Chondrocyte (in vitro differentiated cells): ENCODE measurements at regions not wholly inside any gene's neighbourhood (a gene's known extent, or its start where the extent isn't known, plus 50 kb on each side); places are given as distances from the start of the nearest gene placed in this dataset.

Experiments used
- DNase-seq: peaks from one replicate; pipeline ENCODE4 v3.0.0; 2021; ENCODE audit warnings: mixed read lengths, low spot score
- H3K27ac Mint-ChIP-seq: one replicate; pipeline ENCODE4 v1.8.0; 2021; ENCODE audit warnings: mild to moderate bottlenecking, moderate library complexity, mixed read lengths; ENCODE audit not compliant: unreplicated experiment
- H3K27me3 Mint-ChIP-seq: 2 replicates; pipeline ENCODE4 v1.8.0; 2021; ENCODE audit warnings: low read depth, mixed read lengths
- H3K36me3 Mint-ChIP-seq: 2 replicates; pipeline ENCODE4 v1.8.0; 2021; ENCODE audit warnings: low read depth, mixed read lengths
- H3K4me1 Mint-ChIP-seq: 2 replicates; pipeline ENCODE4 v1.8.0; 2021; ENCODE audit warnings: low read depth, mild to moderate bottlenecking, mixed read lengths
- H3K4me3 Mint-ChIP-seq: one replicate; pipeline ENCODE4 v1.8.0; 2021; ENCODE audit warnings: mild to moderate bottlenecking, moderate library complexity, mixed read lengths; ENCODE audit not compliant: unreplicated experiment
- H3K9me3 Mint-ChIP-seq: 2 replicates; pipeline ENCODE4 v1.8.0; 2021; ENCODE audit warnings: low read depth, mixed read lengths
- TF ChIP-seq, protein P1 (sequence below): fragments of 200-600 bp; sonication (generic); IDR thresholded peaks from 2 replicates; pipeline ENCODE4 v1.5.0; 2021; ENCODE audit warnings: antibody characterized with exemption, mild to moderate bottlenecking, moderate library complexity

- no peaks in the 10 kb centered on the region for H3K36me3 Mint-ChIP-seq
- TF ChIP-seq, protein P1, sequence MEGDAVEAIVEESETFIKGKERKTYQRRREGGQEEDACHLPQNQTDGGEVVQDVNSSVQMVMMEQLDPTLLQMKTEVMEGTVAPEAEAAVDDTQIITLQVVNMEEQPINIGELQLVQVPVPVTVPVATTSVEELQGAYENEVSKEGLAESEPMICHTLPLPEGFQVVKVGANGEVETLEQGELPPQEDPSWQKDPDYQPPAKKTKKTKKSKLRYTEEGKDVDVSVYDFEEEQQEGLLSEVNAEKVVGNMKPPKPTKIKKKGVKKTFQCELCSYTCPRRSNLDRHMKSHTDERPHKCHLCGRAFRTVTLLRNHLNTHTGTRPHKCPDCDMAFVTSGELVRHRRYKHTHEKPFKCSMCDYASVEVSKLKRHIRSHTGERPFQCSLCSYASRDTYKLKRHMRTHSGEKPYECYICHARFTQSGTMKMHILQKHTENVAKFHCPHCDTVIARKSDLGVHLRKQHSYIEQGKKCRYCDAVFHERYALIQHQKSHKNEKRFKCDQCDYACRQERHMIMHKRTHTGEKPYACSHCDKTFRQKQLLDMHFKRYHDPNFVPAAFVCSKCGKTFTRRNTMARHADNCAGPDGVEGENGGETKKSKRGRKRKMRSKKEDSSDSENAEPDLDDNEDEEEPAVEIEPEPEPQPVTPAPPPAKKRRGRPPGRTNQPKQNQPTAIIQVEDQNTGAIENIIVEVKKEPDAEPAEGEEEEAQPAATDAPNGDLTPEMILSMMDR = no peak
- peaks cover 6% of the 10 kb centered on the region for H3K4me1 Mint-ChIP-seq
- H3K27me3 Mint-ChIP-seq = peaks cover 1% of the 10 kb centered on the region
- no peaks in the 10 kb centered on the region for H3K9me3 Mint-ChIP-seq
- DNase-seq = no peak
- H3K27ac Mint-ChIP-seq = no peak overlapping the region
- no peak overlapping the region for H3K4me3 Mint-ChIP-seq
These were observed 122.5 kb downstream of the CCER1 start for GRCh38 chr12:90832427-90832826.

GRCh38 chr12:90831712-90832111 is 123.3 kb downstream of the CCER1 start:
- Mint-ChIP-seq H3K27me3 (peaks cover 1% of the 10 kb centered on the region), H3K4me3 (no peak overlapping the region), H3K9me3 (no peaks in the 10 kb centered on the region), H3K27ac (no peak overlapping the region), H3K4me1 (peaks cover 6% of the 10 kb centered on the region), H3K36me3 (no peaks in the 10 kb centered on the region)
- DNase-seq = no peak
- TF ChIP-seq, protein P1 = no peak

DNA sequence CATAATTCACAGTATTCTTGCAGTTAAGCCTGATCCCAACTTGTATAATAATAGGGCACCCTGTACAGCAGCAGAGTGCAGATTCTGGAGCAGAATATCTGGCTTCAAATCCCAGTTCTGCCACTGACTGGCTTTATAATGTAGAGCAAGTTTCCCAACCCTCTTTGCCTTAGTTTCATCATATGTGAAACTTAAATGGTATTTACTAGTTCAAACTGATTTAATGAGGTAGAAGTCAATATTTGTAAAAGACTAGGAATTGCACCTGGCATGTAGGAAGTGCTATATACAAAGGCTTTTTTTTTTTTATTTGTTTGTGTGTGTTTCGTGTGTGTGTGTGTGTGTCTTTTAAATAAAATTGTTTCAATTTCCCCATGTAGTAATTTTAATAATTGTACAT is 125.9 kb downstream of the CCER1 start:
- Mint-ChIP-seq H3K27me3 (peaks cover 1% of the 10 kb centered on the region), H3K36me3 (no peaks in the 10 kb centered on the region), H3K4me3 (no peak overlapping the region), H3K4me1 (peaks cover 10% of the 10 kb centered on the region), H3K9me3 (no peaks in the 10 kb centered on the region), H3K27ac (no peak overlapping the region)
- TF ChIP-seq, protein P1 = no peak
- DNase-seq = no peak

GRCh38 chr12:90828621-90829020 is 126.4 kb downstream of the CCER1 start:
- Mint-ChIP-seq H3K27me3 (peaks cover 1% of the 10 kb centered on the region), H3K9me3 (no peaks in the 10 kb centered on the region), H3K27ac (no peak overlapping the region), H3K4me3 (no peak overlapping the region), H3K4me1 (peaks cover 10% of the 10 kb centered on the region), H3K36me3 (no peaks in the 10 kb centered on the region)
- no peak for DNase-seq
- TF ChIP-seq, protein P1 = no peak

DNA sequence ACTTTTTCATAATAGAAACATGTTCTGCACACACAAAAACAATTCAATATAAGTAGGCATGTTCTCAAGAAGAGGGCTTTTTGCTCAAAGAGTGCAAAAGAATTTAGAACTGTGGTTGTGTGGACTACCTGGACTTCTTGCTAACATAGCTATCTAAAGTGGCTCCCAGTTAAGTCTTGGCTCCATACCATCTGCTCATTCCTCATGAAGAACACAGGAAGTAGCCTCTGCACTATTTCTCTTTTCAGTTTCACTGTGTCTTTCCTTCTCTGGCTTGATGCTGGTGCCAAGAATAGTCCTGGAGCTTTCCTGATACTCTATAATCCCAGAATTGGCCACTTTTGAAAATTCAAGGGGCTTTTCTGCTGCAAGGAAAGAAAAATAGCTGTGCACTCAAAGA is 127.4 kb downstream of the CCER1 start:
- Mint-ChIP-seq H3K27ac (no peak overlapping the region), H3K9me3 (no peaks in the 10 kb centered on the region), H3K27me3 (peaks cover 1% of the 10 kb centered on the region), H3K36me3 (no peaks in the 10 kb centered on the region), H3K4me1 (peaks cover 3% of the 10 kb centered on the region), H3K4me3 (no peak overlapping the region)
- TF ChIP-seq, protein P1 = no peak
- DNase-seq = no peak
